HG02642 (cell line): ENCODE measurements at regions not wholly inside any gene's neighbourhood (a gene's known extent, or its start where the extent isn't known, plus 50 kb on each side); places are given as distances from the start of the nearest gene placed in this dataset.
A peak's percentile ranks its signal among the peaks of the same experiment; 100 is the strongest.
"Not testable (repeated sequence)": the region's sequence is repeated elsewhere in the genome, so short reads cannot be mapped to it uniquely, and the experiment has no call there.

ENCODE experiments used
- ATAC-seq: cut with Tn5 transposase; IDR thresholded peaks from one replicate; pipeline ENCODE4 v1.9.1; 2021; ENCODE audit warnings: mild to moderate bottlenecking; ENCODE audit not compliant: unreplicated experiment, poor library complexity

DNA sequence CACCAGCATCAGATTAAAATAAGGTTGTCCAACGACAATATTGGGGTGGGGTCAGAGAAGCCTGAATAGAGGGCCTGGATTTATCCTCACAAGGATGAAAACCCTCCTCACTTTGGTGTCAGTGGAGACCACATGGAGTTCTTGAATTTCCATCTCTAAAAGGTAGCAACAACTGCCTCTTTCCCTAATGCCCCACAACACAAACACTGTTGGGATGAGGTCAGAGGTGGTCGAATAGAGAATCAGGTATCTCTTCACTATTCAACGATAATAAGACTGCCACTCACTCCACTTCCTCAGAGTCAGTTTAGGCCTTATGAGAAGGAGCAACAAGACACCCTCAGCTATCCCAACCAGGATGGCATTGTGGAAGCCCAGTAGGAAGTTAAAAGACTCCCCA is 596.1 kb downstream of the HTR1B start:
- ATAC-seq, result no peak

DNA sequence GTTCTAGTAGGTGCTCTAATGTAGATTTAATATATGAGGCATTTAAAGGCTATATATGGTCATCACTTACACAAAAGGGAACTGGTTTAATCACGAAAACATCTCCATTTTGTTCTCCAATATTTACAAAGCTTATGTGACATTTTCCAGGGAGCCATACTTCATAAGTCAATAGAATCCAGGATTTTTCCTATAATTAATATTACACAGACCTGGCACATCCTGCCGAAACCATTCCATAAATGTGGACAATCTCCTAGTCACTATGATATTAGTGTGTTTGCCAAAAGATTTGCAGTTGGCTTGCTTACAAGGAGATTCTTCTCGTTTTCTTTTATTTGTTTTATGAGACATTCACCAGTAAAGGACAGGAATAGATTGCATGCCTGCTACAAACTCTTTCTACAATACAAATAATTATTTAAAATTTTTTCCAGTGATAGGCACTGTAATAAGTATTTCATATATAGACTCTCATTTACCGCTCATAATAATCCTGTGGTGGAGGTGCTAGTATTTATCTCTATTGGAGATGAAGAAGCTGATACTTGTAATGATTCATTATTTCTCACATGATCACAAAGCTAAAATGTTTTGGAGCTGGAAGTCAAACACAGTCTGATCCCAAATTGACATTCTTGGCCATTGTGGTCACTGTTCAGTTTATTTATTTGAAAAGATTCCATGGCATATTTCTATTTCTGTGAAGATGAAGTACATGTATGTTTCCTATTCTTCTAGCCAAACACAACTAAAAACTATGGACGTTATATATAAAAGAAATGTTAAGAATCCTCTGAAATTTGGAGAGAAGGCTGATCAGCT is 597.0 kb downstream of the HTR1B start:
- no peak for ATAC-seq

DNA sequence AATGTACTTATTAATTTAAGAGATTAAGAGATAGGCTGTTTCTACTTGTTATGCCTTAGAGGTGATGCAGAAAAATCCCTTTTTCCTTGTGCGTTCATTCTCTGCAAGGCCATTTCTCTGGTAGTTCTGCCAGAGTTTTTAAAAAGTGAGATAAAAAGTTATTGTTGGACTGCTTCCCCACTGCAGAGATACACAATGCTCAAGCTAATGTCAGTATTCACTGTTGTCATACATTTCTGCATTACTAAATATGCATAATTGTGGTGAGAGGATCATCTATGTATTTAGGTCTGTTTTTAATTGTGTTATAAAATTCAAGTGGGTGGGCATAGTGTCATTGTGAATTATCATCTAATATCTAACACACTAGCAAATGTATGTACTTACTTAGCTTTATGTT is 600.4 kb downstream of the HTR1B start:
- no peak for ATAC-seq

DNA sequence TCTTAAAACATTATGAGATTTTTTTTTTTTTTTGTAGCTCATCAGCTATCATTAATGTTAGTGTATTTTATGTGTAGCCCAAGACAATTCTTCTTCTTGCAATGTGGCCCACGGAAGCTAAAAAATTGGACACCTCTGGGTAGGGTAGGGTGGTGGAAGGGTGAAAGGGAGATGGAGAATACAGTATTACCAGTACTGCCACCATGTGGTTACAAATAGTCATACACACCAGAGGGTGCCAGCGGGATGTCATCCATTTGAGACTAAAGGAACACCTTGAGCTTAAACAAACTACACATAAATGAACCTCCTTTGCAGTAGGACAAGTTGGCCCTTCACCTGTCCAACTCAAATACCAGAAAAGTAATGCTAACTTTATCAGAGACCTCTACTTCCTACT is 601.9 kb downstream of the HTR1B start:
- peak; percentile 78 for ATAC-seq

DNA sequence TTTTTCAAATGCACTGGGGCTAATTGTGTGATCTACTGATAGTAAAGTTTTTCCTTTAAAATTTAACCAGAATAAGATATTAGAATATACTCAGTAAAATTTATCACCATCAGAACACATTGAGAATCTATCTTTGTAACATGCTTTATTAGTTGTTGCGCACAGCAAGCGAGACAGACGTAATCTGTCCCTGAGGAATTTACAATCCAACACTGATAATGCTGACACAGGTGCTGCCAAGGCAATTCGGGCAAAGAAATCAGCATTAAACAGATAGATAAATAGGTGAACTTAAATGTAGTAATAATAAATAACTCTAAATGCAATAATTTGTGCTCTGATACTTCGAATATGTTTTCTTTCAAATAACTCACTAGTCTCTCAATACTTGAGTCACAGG is 607.2 kb downstream of the HTR1B start:
- ATAC-seq, result no peak

DNA sequence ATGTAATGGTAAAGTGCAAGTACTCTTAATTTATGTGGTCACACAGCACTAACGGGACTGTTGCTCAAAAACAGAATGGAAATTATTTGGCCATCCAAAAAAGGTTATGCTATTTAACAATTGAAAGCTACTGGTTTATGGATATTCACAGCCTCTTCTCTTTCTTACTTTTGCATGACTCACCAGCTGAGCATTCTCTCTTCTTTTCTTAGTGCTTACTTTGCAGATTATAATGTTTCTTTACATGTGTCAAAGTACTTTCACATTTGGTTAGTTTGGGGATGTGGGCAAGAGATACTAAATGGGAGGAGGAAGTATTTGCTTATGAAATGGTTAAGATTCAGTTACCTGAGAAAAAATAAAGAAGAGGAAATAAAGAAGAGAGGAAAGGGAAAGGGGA is 610.5 kb downstream of the HTR1B start:
- no peak for ATAC-seq

DNA sequence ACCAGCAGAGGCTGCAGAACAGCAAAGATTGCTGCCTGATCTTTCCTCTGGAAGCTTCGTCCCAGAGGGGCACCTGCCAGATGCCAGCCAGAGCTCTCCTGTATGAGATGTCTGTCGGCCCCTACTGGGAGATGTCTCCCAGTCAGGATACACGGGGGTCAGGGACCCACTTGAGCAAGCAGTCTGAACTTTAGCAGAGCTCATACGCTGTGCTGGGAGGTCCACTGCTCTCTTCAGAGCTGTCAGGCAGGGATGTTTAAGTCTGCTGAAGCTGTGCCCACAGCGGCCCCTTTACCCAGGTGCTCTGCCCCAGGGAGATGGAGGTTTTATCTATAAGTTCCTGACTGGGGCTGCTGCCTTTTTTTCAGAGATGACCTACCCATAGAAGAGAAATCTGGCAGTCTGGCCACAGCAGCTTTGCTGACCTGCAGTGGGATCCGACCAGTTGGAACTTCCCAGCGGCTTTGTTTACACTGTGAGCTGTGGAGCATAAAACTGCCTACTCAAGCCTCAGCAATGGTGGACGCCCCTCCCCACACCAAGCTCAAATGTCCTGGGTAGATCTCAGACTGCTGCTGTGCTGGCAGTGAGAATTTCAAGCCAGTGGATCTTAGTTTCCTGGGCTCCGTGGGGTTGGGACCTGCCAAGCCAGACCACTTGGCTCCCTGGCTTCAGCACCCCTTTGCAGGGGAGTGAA is 613.9 kb downstream of the HTR1B start:
- not testable (repeated sequence) for ATAC-seq

DNA sequence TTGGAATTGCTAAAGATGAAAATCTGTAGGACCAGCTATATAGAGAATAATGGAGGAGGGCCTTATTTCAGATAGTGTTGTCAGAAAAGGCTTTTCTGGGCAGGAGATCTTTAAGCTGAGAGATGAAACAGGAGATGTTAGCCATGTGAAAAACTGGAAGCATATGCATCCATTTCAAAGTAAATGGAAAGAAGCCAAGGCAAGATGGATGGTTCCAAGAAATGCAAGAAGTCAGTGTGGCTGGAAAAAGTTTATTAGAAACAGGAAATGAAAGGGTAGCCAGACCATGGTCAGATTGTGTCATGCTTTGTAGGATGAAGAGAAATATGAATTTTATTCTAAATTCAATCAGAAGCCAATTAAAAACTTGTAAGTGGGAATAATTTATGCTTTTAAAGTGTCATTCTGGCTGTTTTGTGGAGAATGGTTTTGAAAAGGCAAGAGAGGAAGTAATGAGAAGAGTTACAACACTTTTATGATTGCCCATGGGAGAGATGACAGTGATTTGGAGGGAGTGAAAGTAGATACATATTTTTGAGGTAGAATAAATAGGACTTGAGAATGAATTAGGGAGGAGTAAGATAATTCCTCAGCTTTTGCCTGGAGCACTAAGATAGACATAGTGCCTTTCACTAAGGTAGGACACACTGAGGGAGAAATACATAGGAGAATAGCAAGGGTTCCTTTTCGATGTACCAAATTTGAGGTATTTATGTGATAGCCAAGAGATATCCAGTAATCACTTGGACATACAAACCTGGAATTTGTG is 620.1 kb downstream of the HTR1B start:
- no peak for ATAC-seq

DNA sequence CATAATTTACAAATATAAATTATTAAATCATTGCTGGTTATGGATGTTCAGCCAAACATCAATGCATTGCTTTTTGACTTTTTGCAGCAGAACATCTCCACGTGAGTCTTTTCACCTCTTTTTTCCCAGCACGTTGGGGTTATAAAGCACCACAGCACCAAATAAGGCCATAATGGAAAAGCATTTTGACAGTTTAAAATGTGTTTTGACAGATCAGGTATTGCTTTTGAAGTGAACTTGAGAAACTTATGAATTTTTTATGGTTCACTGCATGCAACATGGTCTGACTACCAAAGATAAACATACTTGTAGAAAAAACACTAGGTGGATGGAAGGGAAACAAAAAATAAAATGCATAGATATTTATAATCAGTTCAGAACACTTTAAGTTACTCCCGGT is 622.4 kb downstream of the HTR1B start:
- no peak for ATAC-seq

DNA sequence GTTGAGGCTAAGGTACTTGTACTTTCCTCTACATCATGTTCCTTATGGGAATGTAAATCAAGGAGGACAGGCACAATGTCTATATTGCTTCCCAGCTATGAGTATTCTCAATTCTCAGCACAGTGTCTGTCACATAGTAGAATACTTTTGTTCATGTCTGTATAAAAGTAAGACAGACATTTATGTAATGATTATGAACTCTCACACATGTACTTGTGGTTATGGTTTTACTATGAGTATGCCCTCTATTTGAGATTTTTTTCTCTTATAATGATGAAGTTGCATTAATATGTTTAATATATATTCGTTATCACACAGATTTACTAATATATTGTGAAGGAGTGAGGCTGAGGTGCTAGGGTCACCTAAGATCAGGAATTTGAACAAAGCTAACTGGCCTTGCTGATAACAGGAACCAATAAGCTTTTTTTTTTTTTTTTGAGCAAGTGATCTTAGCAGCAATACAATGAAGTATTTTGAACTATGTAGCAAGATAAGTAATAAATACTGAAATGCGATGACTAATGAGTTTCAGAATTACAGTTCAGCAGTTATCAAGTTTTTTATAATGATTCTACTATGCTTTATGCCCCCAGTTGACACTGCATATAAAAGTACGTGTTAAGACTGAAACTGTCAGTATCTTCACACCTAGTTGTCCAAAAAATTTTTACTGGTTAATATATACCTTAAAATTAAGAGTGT is 623.1 kb downstream of the HTR1B start:
- no peak for ATAC-seq

DNA sequence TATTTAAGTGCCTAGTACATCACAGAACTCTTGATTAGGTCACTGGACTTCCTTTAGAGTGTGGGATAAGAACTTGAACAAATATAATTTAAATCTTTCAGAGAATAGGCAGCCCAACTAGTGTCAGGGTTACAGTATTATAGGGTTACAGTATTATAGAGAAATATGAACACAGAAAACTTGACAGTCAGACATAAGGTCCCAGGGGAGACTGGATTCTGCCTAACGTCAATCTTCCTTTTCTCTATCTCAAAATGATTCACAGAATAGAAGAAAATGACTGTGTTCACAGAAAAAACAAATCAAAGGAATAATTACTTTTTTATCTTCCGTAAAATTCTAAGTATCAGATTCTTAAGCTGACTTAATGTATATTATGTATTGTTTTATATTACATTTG is 623.8 kb downstream of the HTR1B start:
- no peak for ATAC-seq

DNA sequence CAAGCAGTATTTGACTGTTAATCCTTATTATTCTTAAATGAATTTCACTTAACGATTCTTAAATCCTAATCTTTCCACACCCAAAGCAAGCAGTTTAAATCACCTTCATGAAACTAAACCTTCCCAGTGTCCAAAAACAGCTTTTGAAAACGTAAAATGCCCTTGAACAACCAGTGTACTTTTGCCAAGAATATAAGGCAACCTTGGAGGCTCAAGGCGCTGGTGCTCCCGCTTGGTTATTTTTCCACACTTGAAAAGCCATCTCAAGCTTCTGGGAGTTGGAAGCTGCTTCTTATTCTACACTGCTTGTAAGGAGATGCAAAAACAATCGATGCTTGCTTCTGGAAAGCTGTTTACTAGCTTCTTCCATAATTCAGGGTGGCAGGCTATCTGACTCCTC is 625.7 kb downstream of the HTR1B start:
- no peak for ATAC-seq

DNA sequence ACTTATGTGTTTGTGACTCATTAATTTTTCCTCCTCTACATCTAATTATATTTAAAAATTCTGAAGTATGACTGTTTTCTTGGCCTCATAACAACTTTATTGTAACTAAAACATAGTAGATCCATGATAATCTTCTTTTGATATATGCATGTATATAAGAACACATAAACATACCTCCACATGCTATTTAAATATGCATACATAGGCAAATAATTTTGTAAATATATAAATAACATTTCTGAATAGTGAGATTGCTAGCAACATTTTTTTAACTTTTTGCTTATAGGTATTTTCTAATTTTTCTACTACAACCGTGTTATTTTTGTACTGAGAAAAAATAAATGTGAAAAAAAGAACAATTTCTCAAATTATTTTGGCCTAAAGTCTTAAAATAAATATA is 627.6 kb downstream of the HTR1B start:
- no peak for ATAC-seq

DNA sequence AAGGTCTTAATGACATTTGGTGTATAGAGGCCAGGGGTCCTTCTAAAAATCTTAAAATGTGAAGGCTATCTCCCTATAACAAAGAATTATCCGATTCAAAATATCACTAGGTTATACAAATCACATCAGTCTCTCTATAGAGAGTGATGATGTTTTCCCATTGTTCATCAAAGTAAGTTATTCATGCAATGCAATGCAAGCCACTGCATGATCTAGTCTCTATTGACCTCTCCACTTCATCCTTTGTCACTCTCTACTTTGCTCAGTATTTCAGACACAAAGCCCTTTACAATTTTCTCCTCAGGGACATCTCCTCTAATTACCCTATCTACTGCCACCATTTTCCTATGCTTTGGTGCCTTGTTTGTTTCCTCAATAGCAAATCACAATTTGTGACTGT is 628.0 kb downstream of the HTR1B start:
- ATAC-seq, result no peak

DNA sequence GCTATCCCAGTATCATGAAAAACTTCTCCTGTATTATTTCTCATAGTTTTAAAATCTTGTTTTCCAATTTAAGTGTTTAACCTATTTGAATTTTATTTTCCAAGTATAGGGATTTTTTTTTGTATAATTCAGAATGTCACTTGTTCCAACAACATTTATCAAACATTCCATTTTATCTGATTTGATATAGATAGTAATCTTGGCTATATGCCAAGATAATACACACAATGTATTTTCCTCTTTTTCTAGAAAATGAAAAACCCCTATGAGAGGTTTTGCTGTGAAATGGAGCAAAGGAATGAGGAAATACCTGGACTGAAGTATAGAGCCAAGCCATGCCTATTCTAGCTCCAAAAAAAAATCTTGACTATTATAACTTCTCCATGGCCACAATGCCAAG is 628.9 kb downstream of the HTR1B start:
- no peak for ATAC-seq

DNA sequence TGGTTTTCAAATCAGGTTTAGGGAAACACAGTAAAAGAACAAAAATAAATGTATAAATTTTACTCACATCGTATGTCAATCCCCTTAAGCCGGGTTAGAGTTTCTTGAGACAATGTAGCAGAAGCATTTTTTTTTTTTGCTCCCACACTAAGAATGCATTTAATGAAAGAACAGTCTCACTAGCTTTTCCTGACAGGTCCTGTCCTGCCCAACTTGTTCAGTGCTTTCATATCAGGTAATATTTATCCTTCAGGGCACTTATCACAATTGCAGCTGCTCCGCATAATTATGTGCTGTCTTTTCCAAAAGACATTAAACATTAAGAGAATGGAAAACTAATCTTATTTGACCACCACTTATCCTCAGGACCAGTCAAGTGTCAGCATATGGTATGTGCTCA is 632.0 kb downstream of the HTR1B start:
- no peak for ATAC-seq

DNA sequence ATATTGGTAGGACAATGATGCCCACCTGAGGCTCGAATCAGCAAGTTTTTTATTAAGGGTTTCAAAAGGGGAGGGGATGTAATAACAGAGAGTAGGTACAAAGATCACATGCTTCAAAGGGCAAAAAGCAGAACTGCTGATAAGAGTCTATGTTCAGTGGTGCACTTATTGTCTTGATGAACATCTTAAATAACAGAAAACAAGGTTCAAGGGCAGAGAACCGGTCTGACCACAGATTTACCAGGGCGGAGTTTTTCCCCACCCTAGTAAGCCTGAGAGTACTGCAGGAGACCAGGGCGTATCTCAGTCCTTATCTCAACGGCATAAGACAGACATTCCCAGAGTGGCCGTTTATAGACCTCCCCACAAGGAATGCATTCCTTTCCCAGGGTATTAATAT is 639.7 kb downstream of the HTR1B start:
- not testable (repeated sequence) for ATAC-seq

DNA sequence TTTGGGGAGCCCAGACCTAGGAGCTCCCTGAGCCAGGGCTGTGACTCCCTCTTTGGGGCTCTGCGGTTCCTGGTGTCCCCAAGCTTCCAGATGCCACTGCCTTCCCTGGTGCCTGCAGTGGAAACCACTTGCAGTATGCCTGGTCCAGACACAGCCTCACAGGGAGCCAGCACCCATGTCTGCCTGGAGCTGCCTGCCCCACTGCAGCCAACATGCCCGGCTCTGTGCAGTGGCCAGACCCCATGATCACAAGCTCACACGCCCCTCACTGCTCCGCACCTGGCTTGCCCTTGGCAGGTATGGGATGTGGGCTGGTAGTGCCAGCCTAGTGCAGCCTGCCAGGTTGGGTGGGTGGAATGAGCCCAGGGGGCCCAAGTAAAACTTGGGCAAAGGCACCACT is 644.8 kb downstream of the HTR1B start:
- ATAC-seq, result no peak

DNA sequence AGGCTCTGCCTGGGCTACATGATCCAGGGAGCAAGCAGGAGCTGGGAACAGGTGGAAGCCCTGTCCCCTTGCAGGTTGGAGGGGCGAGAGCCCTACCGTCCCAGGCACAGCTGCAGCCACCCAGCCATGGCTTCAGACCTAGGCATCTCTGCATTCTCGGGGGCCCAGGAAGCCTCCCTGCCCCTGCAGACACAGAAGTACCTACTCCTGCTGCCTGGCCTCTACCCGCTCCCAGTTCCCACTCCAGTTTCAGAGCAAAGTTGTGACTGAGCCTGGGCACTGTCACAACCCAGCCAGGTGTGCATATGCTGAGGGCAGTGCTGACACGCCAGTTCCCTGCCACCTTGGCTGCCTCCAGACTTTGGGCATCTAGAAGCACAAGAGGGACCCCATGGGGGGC is 645.9 kb downstream of the HTR1B start:
- ATAC-seq, result no peak
